ENCODE measurements at regions not wholly inside any gene's neighbourhood (a gene's known extent, or its start where the extent isn't known, plus 50 kb on each side); places are given as distances from the start of the nearest gene placed in this dataset.

GRCh38 chr6:108764580-108764950, 83.7 kb upstream of the ARMC2 start:
- no peaks in the 10 kb centered on the region for H3K9me3 ChIP-seq (ENCODE audit: low read depth, low read length)
- H3K4me1 ChIP-seq (ENCODE audit: insufficient read depth, low read length): peaks cover 8% of the 10 kb centered on the region
- no peaks in the 10 kb centered on the region for H3K27me3 ChIP-seq (ENCODE audit: insufficient read depth, low read length)
- H3K4me3 ChIP-seq (ENCODE audit: low read length): no peak overlapping the region

- no peak overlapping the region for H3K4me3 ChIP-seq (ENCODE audit: low read length)
- no peaks in the 10 kb centered on the region for H3K9me3 ChIP-seq (ENCODE audit: low read depth, low read length)
- H3K27me3 ChIP-seq (ENCODE audit: insufficient read depth, low read length): no peaks in the 10 kb centered on the region
- H3K4me1 ChIP-seq (ENCODE audit: insufficient read depth, low read length): peaks cover 8% of the 10 kb centered on the region
Observed at GRCh38 chr6:108765495-108765894, 82.7 kb upstream of the ARMC2 start.

- Histone ChIP-seq H3K27me3 (ENCODE audit: insufficient read depth, low read length) (no peaks in the 10 kb centered on the region), H3K9me3 (ENCODE audit: low read depth, low read length) (no peaks in the 10 kb centered on the region)
Observed at GRCh38 chr6:108766419-108766818, 81.8 kb upstream of the ARMC2 start.

GRCh38 chr6:108766886-108767285, 81.3 kb upstream of the ARMC2 start:
- Histone ChIP-seq H3K4me1 (ENCODE audit: insufficient read depth, low read length) (peaks cover 5% of the 10 kb centered on the region), H3K9me3 (ENCODE audit: low read depth, low read length) (no peaks in the 10 kb centered on the region), H3K27me3 (ENCODE audit: insufficient read depth, low read length) (peaks cover under 1% of the 10 kb centered on the region), H3K4me3 (ENCODE audit: low read length) (no peak overlapping the region)

More at GRCh38 chr6:108766419-108766818, 81.8 kb upstream of the ARMC2 start:
- Histone ChIP-seq H3K4me1 (ENCODE audit: insufficient read depth, low read length) (peaks cover 8% of the 10 kb centered on the region), H3K4me3 (ENCODE audit: low read length) (no peak overlapping the region)

GRCh38 chr6:108767418-108768165, 80.6 kb upstream of the ARMC2 start:
- H3K9me3 ChIP-seq (ENCODE audit: low read depth, low read length): no peaks in the 10 kb centered on the region
- peaks cover 4% of the 10 kb centered on the region for H3K27me3 ChIP-seq (ENCODE audit: insufficient read depth, low read length)
- no peaks in the 10 kb centered on the region for H3K4me1 ChIP-seq (ENCODE audit: insufficient read depth, low read length)
- H3K4me3 ChIP-seq (ENCODE audit: low read length): no peak overlapping the region

GRCh38 chr6:108768166-108768555, 80.1 kb upstream of the ARMC2 start:
- no peaks in the 10 kb centered on the region for H3K4me1 ChIP-seq (ENCODE audit: insufficient read depth, low read length)
- no peaks in the 10 kb centered on the region for H3K9me3 ChIP-seq (ENCODE audit: low read depth, low read length)
- no peak overlapping the region for H3K4me3 ChIP-seq (ENCODE audit: low read length)

GRCh38 chr6:108768792-108769524, 79.3 kb upstream of the ARMC2 start:
- H3K9me3 ChIP-seq (ENCODE audit: low read depth, low read length): no peaks in the 10 kb centered on the region
- no peaks in the 10 kb centered on the region for H3K4me1 ChIP-seq (ENCODE audit: insufficient read depth, low read length)
- no peak overlapping the region for H3K4me3 ChIP-seq (ENCODE audit: low read length)
- peaks cover 4% of the 10 kb centered on the region for H3K27me3 ChIP-seq (ENCODE audit: insufficient read depth, low read length)

More at GRCh38 chr6:108768166-108768555, 80.1 kb upstream of the ARMC2 start:
- H3K27me3 ChIP-seq (ENCODE audit: insufficient read depth, low read length): peaks cover 4% of the 10 kb centered on the region

- Histone ChIP-seq H3K4me1 (ENCODE audit: insufficient read depth, low read length) (no peaks in the 10 kb centered on the region), H3K9me3 (ENCODE audit: low read depth, low read length) (no peaks in the 10 kb centered on the region), H3K4me3 (ENCODE audit: low read length) (no peak overlapping the region), H3K27me3 (ENCODE audit: insufficient read depth, low read length) (peaks cover 4% of the 10 kb centered on the region)
Observed at GRCh38 chr6:108771421-108771820, 76.8 kb upstream of the ARMC2 start.

GRCh38 chr6:108774555-108774954, 73.7 kb upstream of the ARMC2 start:
- no peak overlapping the region for H3K4me3 ChIP-seq (ENCODE audit: low read length)

GRCh38 chr6:108777536-108777935, 70.7 kb upstream of the ARMC2 start:
- Histone ChIP-seq H3K4me1 (ENCODE audit: insufficient read depth, low read length) (peaks cover 14% of the 10 kb centered on the region), H3K27me3 (ENCODE audit: insufficient read depth, low read length) (no peaks in the 10 kb centered on the region), H3K4me3 (ENCODE audit: low read length) (no peak overlapping the region), H3K9me3 (ENCODE audit: low read depth, low read length) (no peaks in the 10 kb centered on the region)

More at GRCh38 chr6:108774555-108774954, 73.7 kb upstream of the ARMC2 start:
- Histone ChIP-seq H3K27me3 (ENCODE audit: insufficient read depth, low read length) (peaks cover 4% of the 10 kb centered on the region), H3K9me3 (ENCODE audit: low read depth, low read length) (no peaks in the 10 kb centered on the region), H3K4me1 (ENCODE audit: insufficient read depth, low read length) (peaks cover 4% of the 10 kb centered on the region)

GRCh38 chr6:108778421-108779186, 69.6 kb upstream of the ARMC2 start:
- Histone ChIP-seq H3K27me3 (ENCODE audit: insufficient read depth, low read length) (no peaks in the 10 kb centered on the region), H3K4me1 (ENCODE audit: insufficient read depth, low read length) (peaks cover 19% of the 10 kb centered on the region), H3K4me3 (ENCODE audit: low read length) (no peak overlapping the region), H3K9me3 (ENCODE audit: low read depth, low read length) (no peaks in the 10 kb centered on the region)

- H3K27me3 ChIP-seq (ENCODE audit: insufficient read depth, low read length): no peaks in the 10 kb centered on the region
- H3K9me3 ChIP-seq (ENCODE audit: low read depth, low read length): no peaks in the 10 kb centered on the region
- no peak overlapping the region for H3K4me3 ChIP-seq (ENCODE audit: low read length)
- H3K4me1 ChIP-seq (ENCODE audit: insufficient read depth, low read length): peaks cover 19% of the 10 kb centered on the region
Observed at GRCh38 chr6:108779536-108780275, 68.5 kb upstream of the ARMC2 start.

- Histone ChIP-seq H3K4me1 (ENCODE audit: insufficient read depth, low read length) (peaks cover 19% of the 10 kb centered on the region), H3K4me3 (ENCODE audit: low read length) (no peak overlapping the region), H3K9me3 (ENCODE audit: low read depth, low read length) (no peaks in the 10 kb centered on the region), H3K27me3 (ENCODE audit: insufficient read depth, low read length) (no peaks in the 10 kb centered on the region)
Observed at GRCh38 chr6:108780784-108781183, 67.4 kb upstream of the ARMC2 start.

GRCh38 chr6:108781419-108782100, 66.7 kb upstream of the ARMC2 start:
- Histone ChIP-seq H3K9me3 (ENCODE audit: low read depth, low read length) (no peaks in the 10 kb centered on the region), H3K4me1 (ENCODE audit: insufficient read depth, low read length) (peaks cover 19% of the 10 kb centered on the region), H3K27me3 (ENCODE audit: insufficient read depth, low read length) (no peaks in the 10 kb centered on the region), H3K4me3 (ENCODE audit: low read length) (peak overlapping the region; percentile 27)

All from mononuclear cell (primary cell).